WTC11 (cell line): ENCODE measurements at regions not wholly inside any gene's neighbourhood (a gene's known extent, or its start where the extent isn't known, plus 50 kb on each side); places are given as distances from the start of the nearest gene placed in this dataset.

Experiments
- CBFB ChIP-seq: sonication (generic); formaldehyde crosslinking; IDR thresholded peaks from 2 replicates; pipeline ENCODE4 v1.8.1; 2022; ENCODE audit warnings: mild to moderate bottlenecking, low read depth, missing genetic modification reagents
- FOXP4 ChIP-seq: sonication (generic); formaldehyde crosslinking; IDR thresholded peaks from 2 replicates; pipeline ENCODE4 v1.8.0; 2022; ENCODE audit warnings: mild to moderate bottlenecking, missing genetic modification reagents
- IRF2 ChIP-seq: sonication (generic); formaldehyde crosslinking; IDR thresholded peaks from 2 replicates; pipeline ENCODE4 v1.8.0; 2022; ENCODE audit warnings: low read depth, missing genetic modification reagents, borderline replicate concordance
- JAZF1 ChIP-seq: fragments of 250-450 bp; sonication (Bioruptor Pico); IDR thresholded peaks from 2 replicates; pipeline ENCODE4 v1.9.0; 2021; ENCODE audit warnings: moderate library complexity, mild to moderate bottlenecking, inconsistent platforms
- JUN ChIP-seq: sonication (generic); formaldehyde crosslinking; IDR thresholded peaks from 2 replicates; pipeline ENCODE4 v1.8.0; 2023; ENCODE audit warnings: mild to moderate bottlenecking, missing genetic modification reagents
- ZNF317 ChIP-seq: sonication (generic); formaldehyde crosslinking; IDR thresholded peaks from 2 replicates; pipeline ENCODE4 v1.8.1; 2023; ENCODE audit warnings: low read depth, mild to moderate bottlenecking, moderate library complexity, missing genetic modification reagents, borderline replicate concordance
- TF ChIP-seq, protein P1 (sequence below): fragments of 200-600 bp; IDR thresholded peaks from 2 replicates; pipeline ENCODE4 v1.8.0; 2022; ENCODE audit warnings: antibody characterized with exemption
- TF ChIP-seq, protein P2 (sequence below): sonication (generic); formaldehyde crosslinking; conservative IDR thresholded peaks from 2 replicates; pipeline ENCODE4 v1.8.1; 2022; ENCODE audit warnings: mild to moderate bottlenecking, missing genetic modification reagents

- no peak for TF ChIP-seq JAZF1 (CRISPR knock-in tag)
- no peak for TF ChIP-seq FOXP4 (CRISPR knock-in tag)
- TF ChIP-seq, protein P1, sequence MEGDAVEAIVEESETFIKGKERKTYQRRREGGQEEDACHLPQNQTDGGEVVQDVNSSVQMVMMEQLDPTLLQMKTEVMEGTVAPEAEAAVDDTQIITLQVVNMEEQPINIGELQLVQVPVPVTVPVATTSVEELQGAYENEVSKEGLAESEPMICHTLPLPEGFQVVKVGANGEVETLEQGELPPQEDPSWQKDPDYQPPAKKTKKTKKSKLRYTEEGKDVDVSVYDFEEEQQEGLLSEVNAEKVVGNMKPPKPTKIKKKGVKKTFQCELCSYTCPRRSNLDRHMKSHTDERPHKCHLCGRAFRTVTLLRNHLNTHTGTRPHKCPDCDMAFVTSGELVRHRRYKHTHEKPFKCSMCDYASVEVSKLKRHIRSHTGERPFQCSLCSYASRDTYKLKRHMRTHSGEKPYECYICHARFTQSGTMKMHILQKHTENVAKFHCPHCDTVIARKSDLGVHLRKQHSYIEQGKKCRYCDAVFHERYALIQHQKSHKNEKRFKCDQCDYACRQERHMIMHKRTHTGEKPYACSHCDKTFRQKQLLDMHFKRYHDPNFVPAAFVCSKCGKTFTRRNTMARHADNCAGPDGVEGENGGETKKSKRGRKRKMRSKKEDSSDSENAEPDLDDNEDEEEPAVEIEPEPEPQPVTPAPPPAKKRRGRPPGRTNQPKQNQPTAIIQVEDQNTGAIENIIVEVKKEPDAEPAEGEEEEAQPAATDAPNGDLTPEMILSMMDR = no peak
- TF ChIP-seq IRF2 (CRISPR knock-in tag) = no peak
- no peak for TF ChIP-seq JUN (CRISPR knock-in tag)
- no peak for TF ChIP-seq ZNF317 (CRISPR knock-in tag)
- TF ChIP-seq CBFB (CRISPR knock-in tag) = no peak
- TF ChIP-seq, protein P2, sequence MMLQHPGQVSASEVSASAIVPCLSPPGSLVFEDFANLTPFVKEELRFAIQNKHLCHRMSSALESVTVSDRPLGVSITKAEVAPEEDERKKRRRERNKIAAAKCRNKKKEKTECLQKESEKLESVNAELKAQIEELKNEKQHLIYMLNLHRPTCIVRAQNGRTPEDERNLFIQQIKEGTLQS (CRISPR knock-in tag) = no peak
Observed at GRCh38 chr2:239780236-239780994, 244.7 kb downstream of the NDUFA10 start.
